RPMI8226 (cell line): ENCODE measurements at regions not wholly inside any gene's neighbourhood (a gene's known extent, or its start where the extent isn't known, plus 50 kb on each side); places are given as distances from the start of the nearest gene placed in this dataset.
A peak's percentile ranks its signal among the peaks of the same experiment; 100 is the strongest.
"Not testable (repeated sequence)": the region's sequence is repeated elsewhere in the genome, so short reads cannot be mapped to it uniquely, and the experiment has no call there.

Source experiments
- DNase-seq: peaks from one replicate; pipeline ENCODE4 v3.0.0-alpha.2; 2015

DNA sequence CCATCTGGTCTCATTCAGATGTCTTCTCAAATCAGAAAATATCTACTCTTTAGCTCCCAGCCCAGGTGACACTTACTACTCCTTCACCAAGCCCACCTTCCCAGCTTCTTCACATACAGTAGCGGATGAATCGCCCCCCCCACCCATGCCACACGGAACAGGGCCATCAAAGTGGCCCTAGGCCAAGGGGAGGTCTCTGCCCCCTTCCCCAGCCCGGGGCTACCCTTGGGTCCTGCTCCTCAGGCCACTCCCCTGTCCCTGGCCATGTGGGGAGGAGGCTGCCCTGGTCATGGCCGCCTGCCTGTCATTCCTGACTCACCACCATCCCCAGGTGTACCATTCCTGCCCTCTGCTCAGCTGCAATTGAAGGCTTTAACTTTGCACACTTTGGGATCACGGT, 142.8 kb downstream of the NECTIN1 start:
- no peak for DNase-seq

DNA sequence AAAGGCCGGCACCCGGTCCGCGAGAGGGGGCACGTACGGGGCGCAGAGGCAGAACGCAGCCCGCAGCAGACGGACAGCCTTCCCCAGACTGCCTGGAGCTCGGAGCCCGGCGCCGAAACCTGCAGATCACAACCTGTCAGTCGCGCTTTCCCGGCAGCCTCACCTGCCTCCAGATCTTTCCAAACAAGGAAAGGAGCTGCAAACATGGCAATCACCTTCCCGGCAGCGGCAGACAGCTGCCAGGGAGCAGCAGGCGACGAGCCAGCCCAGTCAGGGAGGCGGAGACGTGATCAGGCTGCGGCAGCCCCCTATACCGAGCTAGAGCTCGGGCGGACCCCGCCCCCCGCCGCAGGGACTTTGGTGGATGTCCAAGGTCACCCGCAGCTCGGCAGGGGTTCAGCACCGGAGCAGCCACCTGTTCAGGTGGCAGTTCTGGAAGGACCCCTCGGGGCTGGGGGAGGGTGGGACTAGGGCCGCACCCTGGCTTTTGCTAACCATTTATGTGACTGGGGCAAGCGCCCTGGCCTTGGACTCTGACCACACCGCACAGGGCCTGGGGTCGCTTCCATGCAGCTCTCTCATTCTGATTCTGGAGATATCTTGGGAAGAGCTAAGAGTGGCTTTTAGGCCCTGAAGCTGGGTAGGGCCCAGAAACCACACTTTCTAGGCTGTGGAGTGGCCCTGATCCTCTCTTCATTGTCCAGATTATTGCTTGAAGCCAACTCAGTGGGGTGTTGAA, 143.8 kb downstream of the NECTIN1 start:
- DNase-seq: no peak

DNA sequence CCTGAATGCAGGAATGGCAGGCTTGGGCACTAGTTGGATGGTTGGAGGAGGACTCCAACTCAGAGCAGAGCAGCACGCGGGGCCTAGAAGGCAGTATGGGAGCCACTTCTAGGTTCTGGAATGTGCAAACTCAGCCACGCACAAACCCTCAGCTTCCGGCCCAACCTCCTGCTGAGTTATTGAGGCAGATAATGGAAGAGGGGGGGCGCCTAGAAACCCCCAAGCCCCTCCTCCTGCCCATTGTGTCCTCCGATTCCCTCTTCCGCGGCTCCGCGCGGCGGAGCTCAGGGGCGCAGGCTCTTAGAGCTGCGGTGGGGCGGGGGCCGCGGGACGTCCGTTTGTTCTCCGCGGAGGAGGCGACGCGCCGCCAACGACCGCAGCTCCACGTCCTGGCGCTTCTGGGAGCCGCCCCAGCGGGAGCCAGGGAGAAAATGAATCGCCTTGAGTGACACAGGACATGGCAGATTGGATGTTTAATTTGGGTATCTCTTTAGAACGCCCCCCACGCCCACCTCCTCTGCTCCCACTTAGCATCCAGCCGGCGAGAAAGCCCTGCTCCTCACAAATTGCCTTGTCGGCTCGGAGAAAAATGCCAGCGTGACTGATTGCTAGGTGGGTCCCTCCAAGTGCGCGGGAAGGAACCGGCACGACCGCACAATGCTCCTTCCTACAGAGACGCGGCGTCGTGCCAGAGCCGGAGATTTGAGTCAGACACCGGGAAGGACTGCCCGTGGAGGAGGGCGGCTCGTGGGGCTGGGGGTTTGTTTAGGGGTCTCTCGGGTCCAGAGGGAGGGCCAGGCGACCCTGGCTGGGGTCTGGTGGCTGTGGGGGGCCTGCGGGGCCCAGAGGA, 144.6 kb downstream of the NECTIN1 start:
- peak; percentile 61 for DNase-seq

DNA sequence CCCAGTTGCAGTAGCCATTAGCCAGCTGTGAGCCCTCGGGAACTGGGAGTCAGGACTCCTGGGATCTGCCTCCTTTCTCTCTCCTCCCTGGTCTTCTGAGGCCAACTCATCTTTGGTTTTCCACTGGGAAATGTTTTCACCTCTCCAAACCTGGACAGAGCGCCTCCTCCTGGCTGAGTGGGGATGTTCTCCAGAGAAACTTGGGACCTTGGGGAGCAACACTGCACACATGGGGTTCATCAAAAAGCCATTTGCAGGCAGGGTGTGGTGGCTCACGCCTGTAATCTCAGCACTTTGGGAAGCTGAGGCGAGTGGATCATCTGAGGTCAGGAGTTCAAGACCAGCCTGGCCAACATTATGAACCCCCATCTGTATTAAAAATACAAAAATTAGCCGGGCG, 145.4 kb downstream of the NECTIN1 start:
- no peak for DNase-seq

DNA sequence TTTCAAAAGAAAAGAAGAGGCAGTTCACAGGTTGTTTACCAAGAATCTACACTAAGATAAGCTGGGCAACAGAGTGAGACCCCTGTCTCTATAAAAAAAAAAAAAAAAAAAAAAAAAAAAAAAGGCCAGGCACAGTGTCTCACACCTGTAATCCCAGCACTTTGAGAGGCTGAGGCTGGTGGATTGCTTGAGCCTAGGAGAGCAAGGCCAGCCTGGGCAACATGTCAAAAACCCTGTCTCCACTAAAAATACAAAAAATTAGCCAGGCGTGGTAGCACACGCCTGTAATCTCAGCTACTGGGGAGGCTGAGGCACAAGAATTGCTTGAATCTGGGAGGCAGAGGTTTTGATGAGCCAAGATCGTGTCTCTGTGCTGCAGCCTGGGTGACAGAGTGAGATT, 147.6 kb downstream of the NECTIN1 start:
- not testable (repeated sequence) for DNase-seq

DNA sequence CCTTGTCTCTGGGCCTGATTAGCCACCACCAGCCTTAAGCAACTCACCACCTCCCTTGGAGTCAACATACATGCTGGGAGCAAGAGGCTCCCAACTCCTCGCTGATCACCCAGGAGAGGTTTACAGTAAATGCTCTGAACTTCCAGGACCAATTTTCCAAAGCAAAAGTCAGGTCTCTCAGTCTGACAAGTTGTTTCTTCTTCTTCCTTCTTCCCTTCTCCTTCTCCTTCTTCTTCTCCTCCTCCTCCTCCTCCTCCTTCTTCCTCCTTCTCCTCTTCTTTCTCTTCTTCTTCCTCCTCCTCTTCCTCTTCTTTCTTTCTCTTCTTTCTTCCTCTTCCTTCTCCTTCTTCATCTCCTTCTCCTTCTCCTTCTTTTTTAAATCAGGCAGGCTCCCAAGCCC, 148.2 kb downstream of the NECTIN1 start:
- DNase-seq: no peak

DNA sequence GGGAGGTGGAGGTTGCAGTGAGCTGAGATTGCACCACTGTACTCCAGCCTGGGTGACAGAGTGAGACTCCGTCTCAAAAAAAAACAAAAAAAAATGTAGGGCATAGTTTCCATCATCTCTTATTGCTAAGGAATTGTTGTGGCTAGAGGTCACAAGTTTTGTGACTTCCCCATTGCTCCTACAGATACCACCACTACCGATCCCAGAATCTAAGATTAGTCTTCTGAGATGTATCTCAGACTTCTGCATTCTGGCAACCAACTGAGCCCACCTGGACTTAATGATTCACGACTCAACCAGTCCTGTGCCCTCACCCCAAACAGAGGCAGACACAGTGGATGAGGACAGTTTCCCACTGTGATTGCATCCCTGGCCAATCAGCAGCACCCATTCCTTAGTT, 148.9 kb downstream of the NECTIN1 start:
- DNase-seq: no peak

DNA sequence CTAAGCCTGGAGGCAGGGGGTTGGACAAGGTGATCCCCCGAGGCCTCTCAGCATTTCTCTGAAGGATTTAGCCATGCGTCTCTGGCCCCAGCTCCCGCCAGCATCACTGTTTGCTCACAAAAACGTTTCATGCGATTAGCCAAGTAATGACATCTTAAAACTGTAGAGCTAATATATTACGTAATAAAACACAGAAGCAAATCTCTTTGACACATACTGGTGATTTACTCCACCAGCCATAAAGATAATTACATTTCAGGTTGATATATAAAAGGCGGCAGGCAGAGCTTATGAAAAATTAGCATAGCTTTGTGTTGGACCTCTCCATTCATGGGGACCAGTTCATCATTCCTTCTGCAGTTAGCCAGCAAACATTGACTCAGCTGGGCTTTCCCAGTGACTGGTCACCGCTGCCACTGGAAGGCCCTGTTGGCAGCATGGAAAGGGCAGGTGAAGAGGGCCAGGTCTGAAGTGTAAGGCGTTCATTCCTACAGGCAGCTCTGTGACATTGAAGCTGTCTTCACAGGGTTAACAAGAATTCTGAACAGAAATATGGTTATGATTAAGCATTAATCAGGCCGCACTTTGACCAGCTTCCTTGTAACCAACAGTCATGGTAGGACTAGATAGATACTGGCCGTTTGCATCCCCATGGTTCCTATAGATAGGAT, 150.3 kb downstream of the NECTIN1 start:
- DNase-seq: no peak

DNA sequence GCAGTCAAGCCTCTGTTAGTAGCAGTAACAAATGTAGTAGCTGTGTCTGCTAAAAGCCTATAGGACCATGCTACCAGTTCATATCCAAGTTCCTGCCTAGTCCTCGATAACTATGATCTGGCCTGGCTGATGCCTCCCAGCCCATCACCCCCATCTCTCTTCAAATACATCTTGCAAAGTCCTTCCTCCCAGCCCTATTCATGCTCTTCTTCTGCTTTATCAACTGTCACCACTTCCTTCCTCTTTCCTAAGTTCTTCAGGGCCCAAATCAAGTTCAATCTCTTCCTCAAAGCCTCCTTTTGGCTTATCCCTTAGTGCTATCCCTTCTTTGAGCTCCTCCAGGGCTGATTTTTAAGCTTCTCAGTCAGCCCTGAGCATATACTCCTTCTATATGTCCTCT, 150.9 kb upstream of the THY1 start:
- DNase-seq: no peak

DNA sequence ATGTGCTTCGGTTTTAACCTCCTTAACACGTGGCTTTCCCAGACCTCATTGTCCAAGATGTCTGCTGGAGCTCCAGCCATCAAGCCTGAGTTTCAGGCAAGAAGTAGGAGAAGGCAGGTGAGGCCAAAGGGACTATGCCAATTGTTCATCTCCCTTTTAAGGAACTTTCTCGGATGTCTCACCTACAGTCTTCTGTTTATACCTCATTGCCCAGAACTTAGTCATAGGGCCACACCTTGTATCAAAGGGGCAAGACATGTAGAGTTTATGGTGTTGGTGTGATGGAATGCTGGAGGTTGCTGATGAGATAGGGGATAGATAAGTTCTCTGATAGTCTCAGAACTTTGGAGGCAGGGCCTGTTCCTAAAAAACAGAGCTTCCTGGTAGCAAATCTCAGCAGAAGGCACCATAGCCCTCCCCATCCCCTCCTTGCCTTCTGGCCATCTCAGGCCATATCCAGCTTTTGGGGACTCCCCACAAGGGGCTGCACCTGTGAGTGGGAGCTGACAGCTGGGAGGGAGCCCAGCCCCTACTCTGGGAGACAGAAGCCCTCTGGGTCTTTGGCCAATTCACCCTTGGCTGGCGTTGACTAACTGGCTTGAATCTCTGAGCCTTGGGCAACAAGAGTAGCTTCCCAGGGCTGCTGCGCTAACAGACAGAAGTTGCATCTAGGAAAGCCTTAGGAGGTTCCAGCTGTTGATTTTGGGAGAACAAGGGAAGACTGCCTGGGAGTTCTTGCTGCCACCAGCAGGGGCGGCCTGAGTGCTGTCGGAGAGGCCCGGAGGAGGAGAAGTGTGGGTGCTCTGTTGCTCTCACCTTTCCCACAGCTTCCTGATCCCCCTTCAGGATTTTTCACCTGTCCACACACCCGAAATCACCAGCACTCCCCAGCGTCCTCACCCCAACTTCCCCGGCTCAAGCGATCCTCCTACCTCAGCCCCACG, 149.8 kb upstream of the THY1 start:
- no peak for DNase-seq

DNA sequence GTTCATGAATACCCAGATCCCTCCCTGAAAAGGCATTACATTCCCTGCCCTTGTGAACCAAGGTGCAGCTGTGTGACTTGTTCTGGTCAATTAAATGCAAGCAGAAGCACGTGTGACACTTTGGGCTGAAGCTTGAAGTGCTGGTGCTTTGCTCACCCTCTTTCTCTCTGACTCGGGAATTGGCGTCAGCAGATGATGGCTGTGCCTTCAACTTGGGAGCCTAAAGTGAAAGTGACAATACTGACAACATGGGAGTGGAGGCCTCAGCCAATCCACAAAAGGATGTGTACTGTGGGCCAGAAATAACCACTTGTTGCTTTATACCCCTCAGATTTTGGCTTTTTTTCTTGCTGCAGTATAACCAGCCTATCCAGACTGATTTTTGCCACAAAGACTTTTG, 148.3 kb upstream of the THY1 start:
- DNase-seq: peak; percentile 12

DNA sequence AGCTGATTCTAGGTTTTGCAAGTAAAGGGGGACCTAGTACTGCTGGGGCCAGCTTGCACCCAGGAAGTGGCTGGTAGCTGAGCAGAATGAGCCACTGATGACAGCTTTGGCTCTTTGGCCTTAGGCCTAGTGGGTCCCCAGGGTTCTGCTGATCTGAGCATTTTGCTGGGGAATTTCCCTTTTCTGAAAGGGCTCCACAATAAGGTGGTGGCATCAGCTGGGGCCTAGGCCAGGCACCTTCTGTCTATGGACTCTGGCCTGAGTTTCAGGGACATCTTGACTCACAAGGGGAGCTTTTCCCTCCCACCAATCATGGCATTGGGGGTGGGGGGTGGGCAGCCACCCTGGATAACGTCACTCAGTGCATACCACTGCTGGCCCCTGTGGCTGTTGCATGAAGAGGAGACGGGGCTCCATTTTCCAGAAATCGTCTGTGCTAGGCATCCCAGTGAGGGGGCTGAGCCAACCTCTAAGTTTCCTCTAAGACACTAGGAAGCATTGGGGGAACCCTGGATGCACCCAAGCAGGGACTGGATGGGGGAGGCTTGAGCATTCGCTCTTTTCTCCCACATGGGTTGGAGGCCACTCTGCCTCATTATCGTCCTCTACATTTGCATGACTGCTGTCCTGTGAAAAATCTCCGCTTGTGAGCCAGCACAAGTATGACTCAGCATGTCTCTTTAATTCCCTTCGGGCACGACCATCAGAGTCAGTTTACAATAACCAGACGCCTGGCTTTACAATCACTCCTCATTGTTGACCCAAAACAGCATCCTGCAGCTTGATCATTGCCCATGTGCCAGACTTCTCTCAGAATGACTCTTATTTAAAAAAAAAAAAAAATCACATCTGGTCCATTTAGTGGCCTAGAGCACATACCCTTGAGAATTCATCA, 145.0 kb upstream of the THY1 start:
- DNase-seq: no peak

DNA sequence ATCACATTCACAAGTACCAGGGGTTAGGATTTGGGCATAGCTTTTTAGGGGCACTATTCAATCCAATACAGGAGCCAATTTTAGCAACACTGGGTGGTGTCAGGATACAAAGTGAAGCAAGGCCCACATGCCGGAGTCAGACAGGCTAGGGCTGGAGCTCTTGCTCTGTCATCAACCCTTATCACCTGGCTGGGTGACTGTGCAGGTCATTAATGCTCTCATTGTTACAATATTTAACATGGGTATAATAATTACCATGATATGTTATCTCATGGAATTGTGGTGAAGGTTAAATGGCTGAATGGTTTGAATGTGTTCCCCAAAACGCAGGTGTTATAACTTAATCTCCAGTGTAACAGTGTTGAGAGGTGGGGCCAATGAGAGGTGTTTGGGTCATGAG, 143.3 kb upstream of the THY1 start:
- DNase-seq: no peak

DNA sequence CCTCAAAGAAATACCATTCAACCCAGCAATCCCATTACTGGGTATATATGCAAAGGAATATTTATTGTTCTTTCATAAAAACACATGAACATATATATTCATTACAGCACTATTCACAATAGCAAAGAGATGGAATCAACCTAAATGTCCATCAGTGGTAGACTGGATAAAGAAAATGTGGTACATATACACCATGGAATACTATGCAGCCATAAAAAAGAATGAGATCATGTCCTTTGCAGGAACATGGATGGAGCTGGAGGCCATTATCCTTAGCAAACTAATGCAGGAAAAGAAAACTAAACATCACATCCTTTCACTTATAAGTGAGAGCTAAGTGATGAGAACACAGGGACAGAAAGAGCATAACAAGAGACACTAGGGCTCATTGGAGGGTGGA, 142.7 kb upstream of the THY1 start:
- DNase-seq: not testable (repeated sequence)

DNA sequence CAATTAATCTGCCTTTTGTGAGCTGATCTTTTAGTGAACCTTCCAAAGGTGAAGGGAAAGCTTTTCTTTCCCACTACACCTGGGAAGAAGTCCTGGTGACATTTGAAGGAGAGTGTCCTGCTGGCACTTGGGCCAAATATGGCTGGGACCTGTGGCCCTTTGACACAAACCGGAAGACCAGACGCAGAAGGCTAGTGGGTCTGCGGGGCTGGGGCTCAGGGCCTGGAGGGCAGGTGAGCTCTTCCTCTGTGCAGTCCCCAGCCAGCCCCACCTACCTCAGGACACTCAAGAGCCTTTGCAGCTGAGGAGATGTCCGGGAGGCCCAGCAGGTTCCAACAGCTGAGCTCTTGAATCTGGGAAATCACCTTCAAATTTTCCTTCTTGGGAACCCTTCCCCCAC, 138.0 kb upstream of the THY1 start:
- DNase-seq: no peak

DNA sequence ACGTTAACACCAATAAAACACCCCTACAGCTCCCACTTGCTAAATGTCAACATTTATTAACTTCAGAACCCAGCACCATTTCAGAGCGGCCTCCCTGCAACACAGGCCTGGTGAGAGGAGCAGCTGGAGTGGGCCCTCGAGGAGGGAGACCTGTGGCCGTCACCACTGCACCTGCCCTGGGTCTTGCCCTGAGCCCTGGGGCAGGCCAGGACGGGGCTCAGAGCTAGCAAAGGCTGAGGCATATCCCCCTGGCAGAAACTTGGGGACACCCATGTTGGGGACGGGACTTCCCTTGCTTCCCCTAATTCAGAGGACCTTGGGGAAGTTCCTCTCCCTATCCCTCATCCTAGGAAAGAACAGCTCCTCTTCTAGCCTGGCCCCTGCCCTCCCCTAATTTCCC, 137.3 kb upstream of the THY1 start:
- no peak for DNase-seq

DNA sequence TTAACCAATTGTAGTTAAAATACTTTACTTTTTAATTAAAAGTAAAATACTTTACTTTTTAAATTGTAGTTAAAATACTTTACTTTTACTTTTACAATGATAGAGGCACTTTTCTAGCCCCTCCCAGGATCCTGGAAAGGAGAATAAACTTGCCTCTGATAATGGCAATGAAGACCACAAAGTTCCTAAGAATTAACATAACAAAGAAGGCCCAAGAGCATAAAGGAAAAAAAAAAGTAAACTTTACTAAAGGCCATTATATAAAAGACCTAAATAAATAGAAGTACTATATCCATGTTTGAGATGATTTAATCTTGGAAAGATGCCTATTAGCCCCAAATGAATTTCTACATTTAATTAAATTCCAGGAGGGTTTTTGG, 129.1 kb upstream of the THY1 start:
- no peak for DNase-seq

DNA sequence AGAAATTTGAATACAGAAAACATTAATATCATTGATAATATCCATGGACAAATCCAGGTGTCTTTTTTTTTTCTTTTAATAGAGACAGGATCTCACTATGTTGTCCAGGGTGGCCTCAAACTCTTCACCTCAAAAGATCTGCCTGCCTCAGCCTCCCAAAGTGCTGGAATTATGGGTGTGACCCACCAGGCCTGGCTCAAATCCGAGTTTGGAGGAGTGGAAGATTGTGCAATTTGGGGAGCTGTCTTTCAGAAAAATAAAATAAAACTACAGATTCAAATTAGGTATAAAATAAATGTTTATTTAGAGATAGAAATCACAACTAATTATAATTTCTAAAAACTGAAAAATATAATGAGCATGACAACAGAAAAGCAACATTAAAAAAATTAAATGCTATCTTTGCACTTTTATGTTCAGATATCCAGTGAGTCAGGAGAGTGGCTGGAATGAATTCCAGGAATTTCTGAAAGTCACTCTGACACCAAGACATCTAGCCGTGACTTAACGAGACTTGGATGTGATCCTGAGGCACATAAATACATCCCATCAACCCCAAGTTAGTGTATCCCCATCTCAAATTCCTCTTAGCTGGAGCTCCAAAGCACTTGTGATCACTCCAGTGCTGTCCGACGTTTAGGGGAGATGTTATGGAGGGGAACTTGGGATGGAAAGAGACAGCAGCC, 128.6 kb upstream of the THY1 start:
- DNase-seq: no peak

DNA sequence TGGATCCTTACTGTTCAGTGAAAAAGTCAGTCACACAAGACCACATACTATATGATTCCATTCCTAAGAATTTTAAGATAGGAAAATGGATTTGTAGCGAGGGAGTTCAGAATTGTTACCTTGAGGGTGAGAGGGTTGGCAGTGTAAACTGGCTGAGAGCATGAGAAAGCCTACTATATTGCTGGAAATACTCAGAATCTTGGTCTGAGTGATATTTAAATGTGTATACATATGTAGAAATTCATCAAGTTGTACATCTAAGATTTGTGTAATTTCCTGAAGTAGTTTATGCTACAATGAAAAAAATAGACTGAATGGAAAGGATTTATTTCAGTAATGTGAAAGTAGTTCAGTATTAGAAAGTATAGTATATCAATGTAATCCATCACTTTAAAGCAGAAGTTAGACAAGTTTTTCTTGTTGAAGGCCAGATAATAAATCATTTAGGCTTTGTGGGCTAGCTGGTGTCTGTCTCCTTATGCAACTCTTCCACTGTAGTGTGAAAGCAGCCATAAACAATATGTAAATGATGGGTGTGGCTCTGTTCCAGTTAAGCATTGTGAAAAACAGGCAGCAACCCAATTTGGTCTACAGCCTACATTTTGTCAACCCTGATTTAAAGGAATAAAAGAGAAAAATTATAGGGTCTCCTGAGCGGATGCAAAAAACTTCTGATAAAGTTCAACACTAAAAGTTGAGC, 127.2 kb upstream of the THY1 start:
- no peak for DNase-seq

DNA sequence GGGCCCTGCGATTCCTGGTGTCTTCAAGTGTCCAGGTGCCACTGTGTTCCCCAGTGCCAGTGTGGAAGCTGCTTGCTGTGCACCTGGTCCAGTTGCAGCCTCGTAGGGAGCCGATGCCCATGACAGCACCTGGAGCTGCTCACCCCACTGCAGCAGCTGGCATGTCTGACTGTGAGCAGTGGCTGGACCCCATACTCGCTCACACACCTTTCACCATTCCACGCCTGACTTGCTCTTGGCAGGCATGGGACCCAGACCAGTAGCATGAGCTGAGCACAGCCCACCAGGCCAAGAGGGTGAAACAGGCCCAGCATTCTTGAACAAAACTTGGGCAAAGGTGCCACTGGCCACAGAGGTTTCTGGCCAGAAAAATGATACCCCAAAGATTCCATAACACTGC, 124.5 kb upstream of the THY1 start:
- DNase-seq: no peak
